Upper lobe of left lung (tissue), 6 donors: ENCODE measurements at regions not wholly inside any gene's neighbourhood (a gene's known extent, or its start where the extent isn't known, plus 50 kb on each side); places are given as distances from the start of the nearest gene placed in this dataset.

Source experiments
- ATAC-seq, 2 donors: fragments of 200-7000 bp; cut with Tn5 transposase; one replicate each; pipeline ENCODE4 v1.9.1; 2022; ENCODE audit warnings: mild to moderate bottlenecking in 2 of 2, moderate library complexity in 2 of 2; ENCODE audit not compliant: low FRiP score in 2 of 2
- DNase-seq, 2 donors: peaks; one replicate each; pipeline ENCODE4 v3.0.0-alpha.2; 2019 to 2020
- H3K27ac ChIP-seq, 4 donors: fragments of 200-600 bp; sonication (generic); one replicate each; pipeline ENCODE4 v1.5.1; 2016 to 2019
- H3K27me3 ChIP-seq, 4 donors: fragments of 200-600 bp; sonication (generic); one replicate each; pipeline ENCODE4 v1.5.1; 2017 to 2019
- H3K36me3 ChIP-seq, 4 donors: fragments of 200-600 bp; sonication (generic); one replicate each; pipeline ENCODE4 v1.5.1; 2016 to 2019
- H3K4me1 ChIP-seq, 4 donors: fragments of 200-600 bp; sonication (generic); one replicate each; pipeline ENCODE4 v1.5.1; 2018 to 2019
- H3K4me3 ChIP-seq, 4 donors: fragments of 200-600 bp; sonication (generic); one replicate each; pipeline ENCODE4 v1.5.1; 2017 to 2019; ENCODE audit warnings: mild to moderate bottlenecking in 2 of 4, moderate library complexity in 1 of 4
- H3K9me3 ChIP-seq, 4 donors: fragments of 200-600 bp; sonication (generic); one replicate each; pipeline ENCODE4 v1.5.1; 2018 to 2019
- EP300 ChIP-seq, 4 donors: sonication (generic); formaldehyde crosslinking; IDR thresholded peaks; one replicate each; pipeline ENCODE4 v1.5.1; 2017; ENCODE audit warnings: antibody characterized with exemption in 4 of 4, control low read depth in 2 of 4
- POLR2A ChIP-seq, 4 donors: fragments of 450-650 bp; IDR thresholded peaks; one replicate each; pipeline ENCODE4 v1.5.1; 2016 to 2017; ENCODE audit warnings: antibody characterized with exemption in 4 of 4, mild to moderate bottlenecking in 2 of 4
- POLR2AphosphoS5 ChIP-seq, 2 donors: sonication (generic); formaldehyde crosslinking; IDR thresholded peaks; one replicate each; pipeline ENCODE4 v1.5.1; 2017; ENCODE audit warnings: antibody characterized with exemption in 2 of 2
- WGBS, 2 donors: methylation state at CpG; one replicate each; pipeline ENCODE4 v1.1.5; 2017 to 2018; 5-methylcytosine and 5-hydroxymethylcytosine counted together
- TF ChIP-seq, protein P1 (sequence below), 6 experiments: fragments of 450-650 bp in 4 of 6; fragments of 200-600 bp in 2 of 6; sonication (generic) in 2 of 6; IDR thresholded peaks; one replicate each; pipeline ENCODE4 v1.5.1; 2016 to 2019; ENCODE audit warnings: antibody characterized with exemption in 6 of 6
- donor health status: DM: no; HTN: no; CAD: no; lungs with moderate emphysema.
- donor health status: DM: no; HTN: yes; CAD: no; lungs with severe emphysema.

DNA sequence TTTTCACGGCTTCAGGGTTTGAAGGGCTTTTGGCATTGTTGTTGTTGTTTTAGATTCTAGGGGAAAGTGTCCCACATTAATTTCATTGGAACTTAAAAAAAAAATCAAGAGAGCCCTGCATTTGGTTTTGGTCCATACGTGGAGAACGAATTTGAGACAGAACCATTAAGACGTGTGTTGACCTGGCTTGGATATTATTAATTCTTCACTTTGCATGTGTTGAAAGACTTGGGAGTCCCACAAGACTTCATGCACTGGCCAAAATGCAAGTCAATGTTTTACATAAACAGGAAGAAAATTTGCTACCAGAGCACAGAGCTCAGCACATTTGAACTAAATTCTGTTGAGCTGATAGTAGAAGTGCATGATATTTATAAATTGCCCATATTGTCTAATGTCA is 761.2 kb upstream of the ACVR2A start:
- Histone ChIP-seq H3K9me3 (no peaks in the 10 kb centered on the region), H3K27me3 (no peaks in the 10 kb centered on the region), H3K4me3 (no peak overlapping the region), H3K27ac (no peak overlapping the region), H3K4me1 (no peaks in the 10 kb centered on the region), H3K36me3 (no peaks in the 10 kb centered on the region)
- TF ChIP-seq POLR2AphosphoS5 (IDR thresholded peaks at IDR 0.05) = no peak
- no peak for TF ChIP-seq EP300 (IDR thresholded peaks at IDR 0.05)
- TF ChIP-seq, protein P1, sequence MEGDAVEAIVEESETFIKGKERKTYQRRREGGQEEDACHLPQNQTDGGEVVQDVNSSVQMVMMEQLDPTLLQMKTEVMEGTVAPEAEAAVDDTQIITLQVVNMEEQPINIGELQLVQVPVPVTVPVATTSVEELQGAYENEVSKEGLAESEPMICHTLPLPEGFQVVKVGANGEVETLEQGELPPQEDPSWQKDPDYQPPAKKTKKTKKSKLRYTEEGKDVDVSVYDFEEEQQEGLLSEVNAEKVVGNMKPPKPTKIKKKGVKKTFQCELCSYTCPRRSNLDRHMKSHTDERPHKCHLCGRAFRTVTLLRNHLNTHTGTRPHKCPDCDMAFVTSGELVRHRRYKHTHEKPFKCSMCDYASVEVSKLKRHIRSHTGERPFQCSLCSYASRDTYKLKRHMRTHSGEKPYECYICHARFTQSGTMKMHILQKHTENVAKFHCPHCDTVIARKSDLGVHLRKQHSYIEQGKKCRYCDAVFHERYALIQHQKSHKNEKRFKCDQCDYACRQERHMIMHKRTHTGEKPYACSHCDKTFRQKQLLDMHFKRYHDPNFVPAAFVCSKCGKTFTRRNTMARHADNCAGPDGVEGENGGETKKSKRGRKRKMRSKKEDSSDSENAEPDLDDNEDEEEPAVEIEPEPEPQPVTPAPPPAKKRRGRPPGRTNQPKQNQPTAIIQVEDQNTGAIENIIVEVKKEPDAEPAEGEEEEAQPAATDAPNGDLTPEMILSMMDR (IDR thresholded peaks at IDR 0.05) = no peak
- TF ChIP-seq POLR2A (IDR thresholded peaks at IDR 0.05) = no peak
- no peak for DNase-seq
- 86 to 88% methylated on average over 4 of the region's 4 CpGs for WGBS, 2 donors
- peak in 1 of 2 donors; percentile 30 for ATAC-seq

DNA sequence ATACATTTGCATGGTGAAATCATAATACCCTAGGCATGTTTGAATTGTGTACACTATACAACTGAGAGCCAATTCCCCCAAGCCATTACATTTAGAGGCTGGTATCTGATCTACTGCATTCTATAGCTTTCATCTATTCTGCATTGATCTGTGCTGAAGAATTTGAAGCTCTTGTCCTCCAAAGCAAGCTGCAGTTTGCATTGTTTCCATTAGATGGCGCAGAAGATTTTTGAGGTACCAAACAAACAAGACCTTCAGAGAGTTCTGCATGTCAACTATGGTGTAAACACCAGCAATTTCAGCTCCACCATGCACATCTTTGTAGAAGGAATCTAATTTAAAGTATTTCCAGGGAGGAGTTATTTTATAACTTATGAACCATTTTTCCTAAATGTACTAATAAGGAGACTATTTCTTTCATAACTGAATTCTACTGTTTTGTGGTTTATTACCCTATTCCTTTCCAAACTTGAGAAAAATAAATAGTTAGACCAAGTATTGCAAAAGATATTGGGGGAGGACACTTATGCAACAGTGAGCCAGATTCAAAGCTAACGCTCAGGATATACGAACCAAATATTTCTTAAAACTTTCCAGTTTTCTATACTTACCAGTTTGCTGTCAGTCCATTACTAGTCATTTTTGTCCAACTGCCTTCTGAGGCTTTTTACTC is 761.8 kb upstream of the ACVR2A start:
- no peak for DNase-seq
- no peak for TF ChIP-seq POLR2AphosphoS5 (IDR thresholded peaks at IDR 0.05)
- TF ChIP-seq, protein P1 (IDR thresholded peaks at IDR 0.05) = peak; percentile 53 to 85 (median 72)
- Histone ChIP-seq H3K9me3 (no peaks in the 10 kb centered on the region), H3K4me1 (no peaks in the 10 kb centered on the region), H3K27me3 (no peaks in the 10 kb centered on the region), H3K4me3 (no peak overlapping the region), H3K36me3 (no peaks in the 10 kb centered on the region), H3K27ac (no peak overlapping the region)
- 47 to 60% methylated on average over 3 of the region's 3 CpGs for WGBS, 2 donors
- ATAC-seq = peak in 1 of 2 donors; percentile 82

DNA sequence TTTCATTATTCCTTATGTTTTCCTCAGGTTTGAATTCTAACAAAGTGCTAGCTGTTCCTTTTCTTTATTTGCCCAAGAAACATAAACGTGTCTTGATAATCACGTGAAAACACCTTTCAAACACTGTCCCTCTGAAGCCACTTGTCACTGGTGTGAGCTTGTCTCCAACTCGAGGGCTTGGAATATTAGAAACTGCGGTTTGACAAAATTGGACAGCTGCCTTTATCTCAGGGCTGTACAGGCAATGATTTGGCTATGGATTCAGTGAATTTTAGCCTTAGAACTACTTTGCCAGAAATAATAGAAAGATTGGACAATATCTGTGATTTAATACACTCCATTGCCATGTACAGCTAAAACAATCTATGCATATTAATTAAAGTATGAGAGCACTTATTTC is 763.0 kb upstream of the ACVR2A start:
- no peaks in the 10 kb centered on the region for H3K9me3 ChIP-seq
- no peaks in the 10 kb centered on the region for H3K36me3 ChIP-seq
- H3K27ac ChIP-seq = no peak overlapping the region
- DNase-seq = no peak
- 57 to 70% methylated on average over 4 of the region's 4 CpGs for WGBS, 2 donors
- no peak for ATAC-seq
- no peak overlapping the region for H3K4me3 ChIP-seq
- H3K4me1 ChIP-seq = no peaks in the 10 kb centered on the region
- H3K27me3 ChIP-seq = no peaks in the 10 kb centered on the region
- no peak for TF ChIP-seq POLR2AphosphoS5 (IDR thresholded peaks at IDR 0.05)
- TF ChIP-seq, protein P1 (IDR thresholded peaks at IDR 0.05) = no peak
- TF ChIP-seq EP300 (IDR thresholded peaks at IDR 0.05) = no peak
- no peak for TF ChIP-seq POLR2A (IDR thresholded peaks at IDR 0.05)

DNA sequence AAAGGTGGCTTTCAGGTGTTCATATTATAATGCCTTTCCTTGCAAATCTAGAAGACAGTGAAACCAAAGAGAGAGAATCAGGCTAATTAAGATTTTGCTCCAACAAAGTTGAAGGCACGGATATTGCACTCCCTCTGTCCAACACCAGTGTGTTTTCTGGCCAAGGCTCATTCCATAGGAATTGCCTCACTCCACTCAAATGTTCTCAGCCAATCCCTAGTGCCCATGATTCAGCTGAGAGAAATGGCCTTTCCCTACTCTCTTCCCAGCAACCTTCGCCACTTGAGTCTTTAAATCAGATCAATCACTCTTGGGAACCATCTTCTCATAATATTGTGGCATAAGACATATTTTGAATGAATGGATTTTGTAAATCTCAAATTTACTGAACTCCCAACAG is 768.2 kb upstream of the ACVR2A start:
- Histone ChIP-seq H3K36me3 (no peaks in the 10 kb centered on the region), H3K9me3 (no peaks in the 10 kb centered on the region), H3K27ac (no peak overlapping the region), H3K4me3 (no peak overlapping the region), H3K4me1 (no peaks in the 10 kb centered on the region), H3K27me3 (no peaks in the 10 kb centered on the region)
- TF ChIP-seq POLR2AphosphoS5 (IDR thresholded peaks at IDR 0.05) (no peak), EP300 (IDR thresholded peaks at IDR 0.05) (no peak), POLR2A (IDR thresholded peaks at IDR 0.05) (no peak)
- TF ChIP-seq, protein P1 (IDR thresholded peaks at IDR 0.05) = no peak
- 65% methylated on average over 2 of the region's 2 CpGs for WGBS, 2 donors
- DNase-seq (no peak), ATAC-seq (peak in 1 of 2 donors; percentile 93)

DNA sequence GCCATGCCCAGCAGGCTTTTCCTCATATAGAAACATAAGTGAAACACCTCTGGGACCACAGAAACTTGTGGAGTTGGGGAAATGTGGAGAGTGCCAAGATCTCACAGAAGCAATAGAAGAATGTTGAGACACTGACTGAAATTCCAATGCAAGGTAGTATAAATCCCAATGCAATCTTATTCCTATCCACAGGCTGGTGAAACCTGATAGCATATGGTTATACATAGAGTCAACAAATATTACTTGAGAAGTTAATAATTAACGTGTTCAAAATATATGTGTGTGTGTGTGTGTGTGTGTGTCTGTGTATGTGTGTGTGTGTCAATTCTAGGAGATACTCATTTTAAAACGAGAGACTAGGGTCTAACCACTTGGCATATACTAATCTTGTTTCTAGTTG is 776.8 kb upstream of the ACVR2A start:
- TF ChIP-seq POLR2A (IDR thresholded peaks at IDR 0.05) (no peak), EP300 (IDR thresholded peaks at IDR 0.05) (no peak), POLR2AphosphoS5 (IDR thresholded peaks at IDR 0.05) (no peak)
- TF ChIP-seq, protein P1 (IDR thresholded peaks at IDR 0.05) = no peak
- no peak overlapping the region for H3K4me3 ChIP-seq
- H3K4me1 ChIP-seq = no peaks in the 10 kb centered on the region
- no peaks in the 10 kb centered on the region for H3K36me3 ChIP-seq
- no peaks in the 10 kb centered on the region for H3K27me3 ChIP-seq
- H3K27ac ChIP-seq = no peak overlapping the region
- peaks cover 0 to 3% (median 0%) of the 10 kb centered on the region in 4 donors for H3K9me3 ChIP-seq
- 75 to 78% methylated on average over 2 of the region's 2 CpGs for WGBS, 2 donors
- DNase-seq (no peak), ATAC-seq (no peak)
